ENCODE measurements at regions not wholly inside any gene's neighbourhood (a gene's known extent, or its start where the extent isn't known, plus 50 kb on each side); places are given as distances from the start of the nearest gene placed in this dataset.

DNA sequence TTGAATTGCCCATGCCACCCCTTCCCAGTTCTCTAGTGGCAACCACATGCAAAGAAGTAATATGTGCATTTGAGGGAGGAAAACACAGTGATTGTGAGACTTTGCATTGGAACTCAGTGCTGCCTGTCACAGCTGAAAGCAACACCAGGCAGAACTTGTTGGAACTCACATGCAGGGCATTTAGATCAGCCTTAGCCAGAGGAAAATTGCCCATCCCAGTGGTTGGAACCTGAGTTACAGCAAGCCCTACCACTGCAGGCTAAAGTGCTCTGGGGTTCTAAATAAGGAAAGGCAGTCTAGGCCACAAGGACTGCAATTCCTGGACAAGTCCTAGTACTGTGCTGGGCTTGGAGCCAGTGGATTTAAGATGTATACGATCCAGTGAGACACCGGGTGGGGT, 245.3 kb upstream of the UFL1 start:
- no peak overlapping the region for H3K4me3 Mint-ChIP-seq
- H3K36me3 Mint-ChIP-seq (ENCODE audit: low read depth) = no peaks in the 10 kb centered on the region
- H3K4me1 Mint-ChIP-seq (ENCODE audit: low read depth) = no peaks in the 10 kb centered on the region
- no peaks in the 10 kb centered on the region for H3K27me3 Mint-ChIP-seq
- no peak overlapping the region for H3K27ac Mint-ChIP-seq
- H3K9me3 Mint-ChIP-seq = no peaks in the 10 kb centered on the region

DNA sequence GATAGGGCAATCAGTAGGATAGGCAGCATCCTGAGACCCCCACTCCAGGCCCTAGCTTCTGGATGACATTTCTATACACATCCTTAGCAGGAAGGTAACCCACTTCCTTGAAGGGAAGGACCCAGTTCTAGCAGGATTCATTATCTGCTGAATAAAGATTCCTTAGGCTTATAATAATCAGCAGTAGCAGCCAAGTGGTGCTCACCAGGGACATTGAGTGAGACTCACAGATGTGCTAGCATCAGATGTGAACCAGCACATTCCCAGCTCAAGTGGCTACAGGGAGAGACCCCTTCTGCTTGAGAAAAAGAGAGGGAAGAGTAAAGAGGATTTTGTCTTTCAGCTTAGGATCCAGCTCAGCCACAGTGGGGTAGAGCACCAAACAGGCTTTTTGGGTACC, 244.8 kb upstream of the UFL1 start:
- H3K4me1 Mint-ChIP-seq (ENCODE audit: low read depth) = no peaks in the 10 kb centered on the region
- no peak overlapping the region for H3K27ac Mint-ChIP-seq
- H3K27me3 Mint-ChIP-seq = no peaks in the 10 kb centered on the region
- no peaks in the 10 kb centered on the region for H3K9me3 Mint-ChIP-seq
- H3K36me3 Mint-ChIP-seq (ENCODE audit: low read depth) = no peaks in the 10 kb centered on the region
- H3K4me3 Mint-ChIP-seq = no peak overlapping the region

DNA sequence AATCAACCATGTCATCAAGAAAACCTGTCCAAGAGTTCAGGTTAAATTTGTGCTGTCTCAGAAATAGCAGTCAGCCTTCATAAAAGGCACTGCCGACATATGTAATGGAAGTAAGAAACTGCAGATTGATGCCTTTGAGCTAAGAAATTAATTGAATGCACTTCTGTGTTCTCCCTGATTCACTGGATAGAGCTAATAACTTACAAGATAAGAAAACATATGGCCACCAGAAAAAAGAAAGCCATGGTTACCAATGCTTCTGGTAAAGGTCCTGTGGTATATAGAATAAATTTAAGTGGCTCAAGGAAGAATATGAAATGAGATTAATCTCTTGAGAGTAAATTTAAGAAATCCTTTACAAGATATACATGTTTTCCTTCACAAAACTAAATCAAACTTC, 242.5 kb upstream of the UFL1 start:
- Mint-ChIP-seq H3K27me3 (no peaks in the 10 kb centered on the region), H3K9me3 (no peaks in the 10 kb centered on the region), H3K4me3 (no peak overlapping the region), H3K27ac (no peak overlapping the region), H3K4me1 (ENCODE audit: low read depth) (no peaks in the 10 kb centered on the region), H3K36me3 (ENCODE audit: low read depth) (no peaks in the 10 kb centered on the region)

DNA sequence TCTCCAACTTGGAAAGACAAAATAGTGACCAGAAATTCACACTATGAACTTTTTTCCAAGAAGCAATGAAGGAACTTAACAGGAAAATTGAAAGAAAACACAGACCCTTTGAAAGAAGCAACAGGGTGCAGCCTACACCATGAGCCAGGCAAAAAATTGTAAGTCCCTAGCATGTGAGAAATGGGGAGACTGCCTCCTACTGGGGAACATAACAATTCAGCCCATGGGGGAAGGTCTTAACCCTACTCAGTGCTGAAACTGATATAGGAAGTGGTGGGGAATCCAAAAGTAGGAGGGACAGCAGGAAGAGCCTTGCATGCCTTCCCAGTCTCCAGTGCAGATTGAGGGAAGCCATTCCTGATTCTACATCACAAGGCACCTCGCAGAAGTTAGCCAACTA, 235.1 kb upstream of the UFL1 start:
- peaks cover 4% of the 10 kb centered on the region for H3K9me3 Mint-ChIP-seq
- no peak overlapping the region for H3K4me3 Mint-ChIP-seq
- H3K27ac Mint-ChIP-seq = no peak overlapping the region
- H3K36me3 Mint-ChIP-seq (ENCODE audit: low read depth) = no peaks in the 10 kb centered on the region
- peaks cover 17% of the 10 kb centered on the region for H3K27me3 Mint-ChIP-seq
- H3K4me1 Mint-ChIP-seq (ENCODE audit: low read depth) = no peaks in the 10 kb centered on the region

DNA sequence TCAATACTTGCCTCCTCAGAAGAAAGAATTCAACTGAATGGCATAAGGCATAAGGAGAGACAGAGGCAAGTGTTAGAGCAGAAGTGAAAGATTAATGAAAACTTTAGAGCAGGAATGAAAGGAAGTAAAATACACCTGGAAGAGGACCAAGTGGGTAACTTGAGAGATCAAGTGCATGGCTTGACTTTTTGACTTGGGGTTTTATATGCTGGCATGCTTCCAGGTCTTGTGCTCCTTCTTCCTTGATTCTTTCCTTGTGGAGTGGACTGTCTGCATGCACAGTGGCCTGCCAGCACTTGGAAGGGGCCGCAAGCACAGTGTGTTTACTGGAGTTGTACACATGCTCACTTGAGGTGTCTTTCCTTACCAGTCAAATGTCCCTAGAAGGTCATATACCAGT, 222.1 kb upstream of the UFL1 start:
- Mint-ChIP-seq H3K9me3 (no peaks in the 10 kb centered on the region), H3K4me1 (ENCODE audit: low read depth) (no peaks in the 10 kb centered on the region), H3K27ac (no peak overlapping the region), H3K27me3 (peaks cover 8% of the 10 kb centered on the region), H3K4me3 (no peak overlapping the region), H3K36me3 (ENCODE audit: low read depth) (no peaks in the 10 kb centered on the region)

GRCh38 chr6:96301023-96301422, 220.6 kb upstream of the UFL1 start:
- Mint-ChIP-seq H3K4me3 (no peak overlapping the region), H3K27ac (no peak overlapping the region), H3K36me3 (ENCODE audit: low read depth) (no peaks in the 10 kb centered on the region), H3K4me1 (ENCODE audit: low read depth) (no peaks in the 10 kb centered on the region), H3K9me3 (no peaks in the 10 kb centered on the region), H3K27me3 (peaks cover 8% of the 10 kb centered on the region)

DNA sequence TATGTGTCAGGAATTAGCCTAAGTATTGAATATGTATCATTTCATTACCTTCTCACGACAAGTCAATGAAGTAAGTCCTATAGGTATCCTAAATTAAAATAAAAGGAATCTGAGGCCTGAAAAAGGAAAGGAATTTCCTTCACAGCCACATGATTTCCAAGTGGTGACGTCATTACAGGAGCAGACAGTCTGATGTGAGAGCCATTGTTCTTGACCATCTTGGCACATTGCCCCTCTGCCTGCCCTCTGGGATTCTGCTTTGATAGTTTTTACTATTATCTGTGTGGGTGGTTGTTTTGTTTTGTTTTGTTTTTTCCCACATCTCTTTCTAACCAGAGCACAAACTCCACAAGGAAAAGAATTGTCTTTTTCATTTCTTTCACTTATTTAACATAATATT, 219.8 kb upstream of the UFL1 start:
- H3K36me3 Mint-ChIP-seq (ENCODE audit: low read depth) = no peaks in the 10 kb centered on the region
- H3K4me1 Mint-ChIP-seq (ENCODE audit: low read depth) = no peaks in the 10 kb centered on the region
- peaks cover 8% of the 10 kb centered on the region for H3K27me3 Mint-ChIP-seq
- H3K27ac Mint-ChIP-seq = no peak overlapping the region
- H3K4me3 Mint-ChIP-seq = no peak overlapping the region
- H3K9me3 Mint-ChIP-seq = no peaks in the 10 kb centered on the region

GRCh38 chr6:96302991-96303390, 218.6 kb upstream of the UFL1 start:
- no peaks in the 10 kb centered on the region for H3K9me3 Mint-ChIP-seq
- H3K4me3 Mint-ChIP-seq = no peak overlapping the region
- no peaks in the 10 kb centered on the region for H3K36me3 Mint-ChIP-seq (ENCODE audit: low read depth)
- H3K4me1 Mint-ChIP-seq (ENCODE audit: low read depth) = no peaks in the 10 kb centered on the region
- peaks cover 8% of the 10 kb centered on the region for H3K27me3 Mint-ChIP-seq
- H3K27ac Mint-ChIP-seq = no peak overlapping the region

DNA sequence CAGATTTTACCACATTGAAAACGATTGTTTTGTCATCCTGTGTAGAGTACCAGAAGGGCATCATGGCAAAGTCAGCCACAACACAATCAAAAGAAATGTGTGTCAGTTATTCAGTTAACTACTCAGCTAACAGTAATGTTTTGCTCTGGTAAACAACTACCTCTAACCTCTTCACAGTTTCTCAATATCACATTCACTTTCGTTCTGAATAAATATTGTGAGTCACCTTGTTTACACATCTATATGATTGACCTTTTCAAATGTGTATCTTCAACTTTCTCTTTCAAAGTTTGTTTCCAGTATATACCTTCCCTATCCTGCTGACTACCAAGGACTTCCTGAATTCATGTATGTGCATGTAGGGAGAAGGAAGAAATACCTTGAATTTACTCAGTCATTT, 216.6 kb upstream of the UFL1 start:
- Mint-ChIP-seq H3K36me3 (ENCODE audit: low read depth) (no peaks in the 10 kb centered on the region), H3K4me3 (no peak overlapping the region), H3K4me1 (ENCODE audit: low read depth) (no peaks in the 10 kb centered on the region), H3K9me3 (peaks cover 5% of the 10 kb centered on the region), H3K27ac (no peak overlapping the region), H3K27me3 (peaks cover 8% of the 10 kb centered on the region)

- Mint-ChIP-seq H3K27me3 (no peaks in the 10 kb centered on the region), H3K9me3 (no peaks in the 10 kb centered on the region), H3K36me3 (ENCODE audit: low read depth) (no peaks in the 10 kb centered on the region), H3K4me3 (no peak overlapping the region), H3K27ac (no peak overlapping the region), H3K4me1 (ENCODE audit: low read depth) (no peaks in the 10 kb centered on the region)
Measured at GRCh38 chr6:96330884-96331283, 190.7 kb upstream of the UFL1 start.

DNA sequence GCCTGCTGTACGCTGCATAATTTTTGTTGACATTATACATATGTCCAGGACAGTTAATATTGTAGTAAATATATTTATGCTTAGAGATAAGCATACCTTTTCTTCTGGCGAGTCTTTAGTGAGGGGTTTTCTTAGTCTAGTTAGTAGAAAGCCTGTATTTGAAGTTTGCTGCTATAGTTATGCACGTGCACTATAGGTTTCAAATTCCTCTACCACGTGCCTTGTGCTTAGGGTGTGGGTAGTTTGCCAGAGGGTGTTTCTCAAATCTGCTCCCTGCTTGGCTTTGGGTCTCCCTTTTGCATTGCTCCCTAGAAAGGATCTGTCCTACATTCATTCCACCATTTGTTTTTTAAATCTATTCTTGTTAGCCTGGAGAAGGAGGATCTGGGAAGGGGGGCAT, 181.4 kb upstream of the UFL1 start:
- no peaks in the 10 kb centered on the region for H3K36me3 Mint-ChIP-seq (ENCODE audit: low read depth)
- peaks cover 7% of the 10 kb centered on the region for H3K9me3 Mint-ChIP-seq
- H3K4me3 Mint-ChIP-seq = no peak overlapping the region
- no peaks in the 10 kb centered on the region for H3K4me1 Mint-ChIP-seq (ENCODE audit: low read depth)
- no peak overlapping the region for H3K27ac Mint-ChIP-seq
- H3K27me3 Mint-ChIP-seq = no peaks in the 10 kb centered on the region

DNA sequence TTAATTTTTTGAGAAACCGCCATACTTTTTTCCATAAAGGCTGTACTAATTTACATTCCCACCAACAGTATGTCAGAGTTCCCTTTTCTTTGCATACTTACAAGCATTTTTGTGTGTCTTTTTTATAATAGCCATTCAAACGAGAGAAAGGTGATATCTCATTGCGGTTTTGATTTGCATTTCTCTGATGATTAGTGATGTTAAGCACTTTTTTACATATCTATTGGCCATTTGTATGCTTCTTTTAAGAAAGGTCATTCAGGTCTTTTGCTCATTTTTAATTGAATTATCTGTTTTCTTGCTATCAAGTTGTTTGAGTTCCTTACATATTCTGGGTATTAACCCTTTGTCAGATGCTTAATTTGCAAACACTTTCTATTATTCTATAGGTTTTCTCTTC, 176.1 kb upstream of the UFL1 start:
- peaks cover 7% of the 10 kb centered on the region for H3K9me3 Mint-ChIP-seq
- no peak overlapping the region for H3K27ac Mint-ChIP-seq
- no peak overlapping the region for H3K4me3 Mint-ChIP-seq
- H3K4me1 Mint-ChIP-seq (ENCODE audit: low read depth) = no peaks in the 10 kb centered on the region
- H3K36me3 Mint-ChIP-seq (ENCODE audit: low read depth) = no peaks in the 10 kb centered on the region
- peaks cover 8% of the 10 kb centered on the region for H3K27me3 Mint-ChIP-seq

- H3K4me1 Mint-ChIP-seq (ENCODE audit: low read depth) = no peaks in the 10 kb centered on the region
- no peak overlapping the region for H3K4me3 Mint-ChIP-seq
- peaks cover 3% of the 10 kb centered on the region for H3K27me3 Mint-ChIP-seq
- H3K27ac Mint-ChIP-seq = no peak overlapping the region
- no peaks in the 10 kb centered on the region for H3K36me3 Mint-ChIP-seq (ENCODE audit: low read depth)
- no peaks in the 10 kb centered on the region for H3K9me3 Mint-ChIP-seq
Measured at GRCh38 chr6:96381246-96381645, 140.4 kb upstream of the UFL1 start.

- H3K4me1 Mint-ChIP-seq (ENCODE audit: low read depth) = no peaks in the 10 kb centered on the region
- H3K27me3 Mint-ChIP-seq = peaks cover 10% of the 10 kb centered on the region
- no peak overlapping the region for H3K27ac Mint-ChIP-seq
- H3K36me3 Mint-ChIP-seq (ENCODE audit: low read depth) = no peaks in the 10 kb centered on the region
- H3K9me3 Mint-ChIP-seq = no peaks in the 10 kb centered on the region
- H3K4me3 Mint-ChIP-seq = no peak overlapping the region
Measured at GRCh38 chr6:96391776-96392360, 129.7 kb upstream of the UFL1 start.

- H3K27me3 Mint-ChIP-seq = peaks cover 3% of the 10 kb centered on the region
- H3K4me1 Mint-ChIP-seq (ENCODE audit: low read depth) = no peaks in the 10 kb centered on the region
Measured at GRCh38 chr6:96394727-96395126, 126.9 kb upstream of the UFL1 start.

DNA sequence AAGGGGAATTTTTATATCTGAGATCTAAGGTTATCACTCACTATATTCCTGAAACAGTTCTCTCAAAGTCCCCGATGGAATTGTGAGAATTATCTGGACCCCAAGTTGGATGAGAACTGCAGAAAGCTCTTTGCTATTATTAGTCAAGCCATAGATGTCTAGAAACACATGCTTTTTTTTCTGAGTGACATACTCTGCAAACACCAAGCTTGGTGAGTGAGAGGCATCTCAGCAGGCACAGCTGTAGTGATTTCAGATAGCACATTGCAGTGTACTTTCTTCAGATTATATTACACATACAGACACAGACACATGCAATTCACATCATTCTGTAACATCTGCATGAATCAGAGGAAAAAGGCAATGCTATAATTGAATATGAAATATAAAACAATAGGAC, 111.1 kb upstream of the UFL1 start:
- Mint-ChIP-seq H3K27me3 (peaks cover 7% of the 10 kb centered on the region), H3K4me1 (ENCODE audit: low read depth) (no peaks in the 10 kb centered on the region), H3K27ac (no peak overlapping the region), H3K36me3 (ENCODE audit: low read depth) (no peaks in the 10 kb centered on the region), H3K4me3 (no peak overlapping the region), H3K9me3 (no peaks in the 10 kb centered on the region)

More at GRCh38 chr6:96394727-96395126, 126.9 kb upstream of the UFL1 start:
- Mint-ChIP-seq H3K27ac (no peak overlapping the region), H3K9me3 (peaks cover 5% of the 10 kb centered on the region), H3K36me3 (ENCODE audit: low read depth) (no peaks in the 10 kb centered on the region), H3K4me3 (no peak overlapping the region)
